Astrocyte (in vitro differentiated cells and primary cell): ENCODE measurements at regions not wholly inside any gene's neighbourhood (a gene's known extent, or its start where the extent isn't known, plus 50 kb on each side); places are given as distances from the start of the nearest gene placed in this dataset.
"Not testable (repeated sequence)": the region's sequence is repeated elsewhere in the genome, so short reads cannot be mapped to it uniquely, and the experiment has no call there.

Source experiments
- DNase-seq: peaks from one replicate; pipeline ENCODE4 v3.0.0-alpha.2; 2010; ENCODE audit warnings: low read depth
- FAIRE-seq: peaks from 2 replicates; lab custom pipeline; 2011; peaks lifted over from hg19 to GRCh38; lab: Jason Lieb, UNC
- H2AFZ ChIP-seq: 2 replicates; pipeline ENCODE4 v1.6.0; 2012; ENCODE audit warnings: low read depth, low read length, inconsistent platforms
- H3K27ac ChIP-seq: 2 replicates; pipeline ENCODE4 v1.5.1; 2011; ENCODE audit warnings: low read depth, low read length, inconsistent platforms
- H3K27me3 ChIP-seq: 2 replicates; pipeline ENCODE4 v1.6.0; 2011; ENCODE audit warnings: low read length, inconsistent platforms; ENCODE audit not compliant: insufficient read depth
- H3K36me3 ChIP-seq: 2 replicates; pipeline ENCODE4 v1.5.1; 2011; ENCODE audit warnings: low read length, inconsistent platforms; ENCODE audit not compliant: insufficient read depth
- H3K4me1 ChIP-seq: 2 replicates; pipeline ENCODE4 v1.5.1; 2011; ENCODE audit warnings: low read length, inconsistent platforms; ENCODE audit not compliant: insufficient read depth
- H3K4me2 ChIP-seq: 2 replicates; pipeline ENCODE4 v1.6.0; 2012; ENCODE audit warnings: low read length, inconsistent platforms
- H3K4me3 ChIP-seq: 2 replicates; pipeline ENCODE4 v1.5.1; 2011; ENCODE audit warnings: low read depth, mild to moderate bottlenecking, low read length, inconsistent platforms; ENCODE audit not compliant: insufficient read depth
- H3K79me2 ChIP-seq: 2 replicates; pipeline ENCODE4 v1.6.0; 2012; ENCODE audit warnings: mild to moderate bottlenecking, low read length, inconsistent platforms; ENCODE audit not compliant: insufficient read depth
- H3K9ac ChIP-seq: 2 replicates; pipeline ENCODE4 v1.6.0; 2012; ENCODE audit warnings: mild to moderate bottlenecking, low read length, inconsistent platforms
- H3K9me3 ChIP-seq: 2 replicates; pipeline ENCODE4 v1.5.1; 2012; ENCODE audit warnings: low read depth, mild to moderate bottlenecking, low read length, inconsistent platforms; ENCODE audit not compliant: insufficient read depth
- H4K20me1 ChIP-seq: 2 replicates; pipeline ENCODE4 v1.6.0; 2012; ENCODE audit warnings: low read length, inconsistent platforms; ENCODE audit not compliant: insufficient read depth
- H3K27ac Mint-ChIP-seq: one replicate; pipeline ENCODE4 v1.8.0; 2021; ENCODE audit warnings: mild to moderate bottlenecking, mixed read lengths; ENCODE audit not compliant: unreplicated experiment
- H3K27me3 Mint-ChIP-seq: one replicate; pipeline ENCODE4 v1.8.0; 2021; ENCODE audit warnings: low read depth, mixed read lengths; ENCODE audit not compliant: unreplicated experiment
- H3K36me3 Mint-ChIP-seq: one replicate; pipeline ENCODE4 v1.8.0; 2021; ENCODE audit warnings: low read depth, mixed read lengths; ENCODE audit not compliant: unreplicated experiment
- H3K4me1 Mint-ChIP-seq: one replicate; pipeline ENCODE4 v1.8.0; 2021; ENCODE audit warnings: low read depth, mixed read lengths; ENCODE audit not compliant: unreplicated experiment
- H3K4me3 Mint-ChIP-seq: one replicate; pipeline ENCODE4 v1.8.0; 2021; ENCODE audit warnings: mild to moderate bottlenecking, moderate library complexity, mixed read lengths; ENCODE audit not compliant: unreplicated experiment
- H3K9me3 Mint-ChIP-seq: one replicate; pipeline ENCODE4 v1.8.0; 2021; ENCODE audit warnings: mild to moderate bottlenecking, mixed read lengths; ENCODE audit not compliant: unreplicated experiment
- CTCF ChIP-seq: IDR thresholded peaks from 2 replicates; pipeline ENCODE4 v1.5.1; 2011; ENCODE audit warnings: low read depth, mild to moderate bottlenecking, inconsistent platforms, low read length, moderate library complexity; ENCODE audit not compliant: insufficient read depth
- EZH2 ChIP-seq: IDR thresholded peaks from 2 replicates; pipeline ENCODE4 v1.6.1; 2012; ENCODE audit warnings: mild to moderate bottlenecking, low read length, inconsistent platforms; ENCODE audit not compliant: insufficient read depth

GRCh38 chr2:242015108-242016065 is 145.9 kb downstream of the RTP5 start:
- no peak overlapping the region for H3K4me3 Mint-ChIP-seq
- no peak overlapping the region for H3K9ac ChIP-seq
- no peak overlapping the region for H3K4me2 ChIP-seq
- H3K36me3 ChIP-seq = no peaks in the 10 kb centered on the region
- DNase-seq (no peak), FAIRE-seq (no peak)
- TF ChIP-seq EZH2 = no peak
- TF ChIP-seq CTCF = no peak
- no peaks in the 10 kb centered on the region for H3K79me2 ChIP-seq
- no peak overlapping the region for H2AFZ ChIP-seq
- H4K20me1 ChIP-seq = no peaks in the 10 kb centered on the region
- H3K4me1 Mint-ChIP-seq = no peaks in the 10 kb centered on the region
- H3K9me3 Mint-ChIP-seq = peaks cover 3% of the 10 kb centered on the region
- no peaks in the 10 kb centered on the region for H3K4me1 ChIP-seq
- H3K27me3 ChIP-seq = peaks cover 14% of the 10 kb centered on the region
- no peak overlapping the region for H3K27ac Mint-ChIP-seq
- no peaks in the 10 kb centered on the region for H3K9me3 ChIP-seq
- no peak overlapping the region for H3K27ac ChIP-seq
- H3K36me3 Mint-ChIP-seq = peaks cover 3% of the 10 kb centered on the region
- peaks cover 52% of the 10 kb centered on the region for H3K27me3 Mint-ChIP-seq
- no peak overlapping the region for H3K4me3 ChIP-seq

- Histone ChIP-seq H3K79me2 (no peaks in the 10 kb centered on the region), H3K9ac (no peak overlapping the region), H3K9me3 (no peaks in the 10 kb centered on the region), H4K20me1 (no peaks in the 10 kb centered on the region), H3K27ac (no peak overlapping the region), H3K4me1 (no peaks in the 10 kb centered on the region), H3K27me3 (peaks cover 17% of the 10 kb centered on the region), H3K4me2 (no peak overlapping the region), H3K36me3 (no peaks in the 10 kb centered on the region), H3K4me3 (no peak overlapping the region), H2AFZ (no peak overlapping the region)
- Mint-ChIP-seq H3K36me3 (peaks cover 5% of the 10 kb centered on the region), H3K27me3 (peaks cover 59% of the 10 kb centered on the region), H3K27ac (no peak overlapping the region), H3K4me3 (no peak overlapping the region), H3K4me1 (no peaks in the 10 kb centered on the region), H3K9me3 (peaks cover 8% of the 10 kb centered on the region)
- TF ChIP-seq CTCF = no peak
- FAIRE-seq = no peak
- DNase-seq = no peak
Measured at GRCh38 chr2:242017086-242017485, 147.6 kb downstream of the RTP5 start.

- H3K36me3 Mint-ChIP-seq, H3K27ac Mint-ChIP-seq, H3K4me3 Mint-ChIP-seq, H3K4me1 ChIP-seq, H2AFZ ChIP-seq, H3K4me1 Mint-ChIP-seq, H4K20me1 ChIP-seq, FAIRE-seq, DNase-seq, H3K4me2 ChIP-seq, H3K27ac ChIP-seq, H3K79me2 ChIP-seq, H3K4me3 ChIP-seq, H3K9me3 ChIP-seq, H3K9me3 Mint-ChIP-seq, H3K36me3 ChIP-seq, H3K9ac ChIP-seq: not testable (repeated sequence)
- H3K27me3 Mint-ChIP-seq = peaks cover 67% of the 10 kb centered on the region
- H3K27me3 ChIP-seq = peaks cover 26% of the 10 kb centered on the region
Measured at GRCh38 chr2:242018416-242018815, 148.9 kb downstream of the RTP5 start.
